ENCODE measurements at regions not wholly inside any gene's neighbourhood (a gene's known extent, or its start where the extent isn't known, plus 50 kb on each side); places are given as distances from the start of the nearest gene placed in this dataset.

- TF ChIP-seq EZH2 (IDR thresholded peaks at IDR 0.05; ENCODE audit: borderline replicate concordance, low read length) = no peak
- TF ChIP-seq, protein P1, sequence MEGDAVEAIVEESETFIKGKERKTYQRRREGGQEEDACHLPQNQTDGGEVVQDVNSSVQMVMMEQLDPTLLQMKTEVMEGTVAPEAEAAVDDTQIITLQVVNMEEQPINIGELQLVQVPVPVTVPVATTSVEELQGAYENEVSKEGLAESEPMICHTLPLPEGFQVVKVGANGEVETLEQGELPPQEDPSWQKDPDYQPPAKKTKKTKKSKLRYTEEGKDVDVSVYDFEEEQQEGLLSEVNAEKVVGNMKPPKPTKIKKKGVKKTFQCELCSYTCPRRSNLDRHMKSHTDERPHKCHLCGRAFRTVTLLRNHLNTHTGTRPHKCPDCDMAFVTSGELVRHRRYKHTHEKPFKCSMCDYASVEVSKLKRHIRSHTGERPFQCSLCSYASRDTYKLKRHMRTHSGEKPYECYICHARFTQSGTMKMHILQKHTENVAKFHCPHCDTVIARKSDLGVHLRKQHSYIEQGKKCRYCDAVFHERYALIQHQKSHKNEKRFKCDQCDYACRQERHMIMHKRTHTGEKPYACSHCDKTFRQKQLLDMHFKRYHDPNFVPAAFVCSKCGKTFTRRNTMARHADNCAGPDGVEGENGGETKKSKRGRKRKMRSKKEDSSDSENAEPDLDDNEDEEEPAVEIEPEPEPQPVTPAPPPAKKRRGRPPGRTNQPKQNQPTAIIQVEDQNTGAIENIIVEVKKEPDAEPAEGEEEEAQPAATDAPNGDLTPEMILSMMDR (IDR thresholded peaks at IDR 0.05; ENCODE audit: low read length) = no peak
These were observed 511.3 kb upstream of the ZMIZ1 start for GRCh38 chr10:78557433-78557925.
